Astrocyte (in vitro differentiated cells and primary cell): ENCODE measurements at regions not wholly inside any gene's neighbourhood (a gene's known extent, or its start where the extent isn't known, plus 50 kb on each side); places are given as distances from the start of the nearest gene placed in this dataset.

ENCODE experiments used
- DNase-seq: peaks from one replicate; pipeline ENCODE4 v3.0.0-alpha.2; 2010; ENCODE audit warnings: low read depth
- FAIRE-seq: peaks from 2 replicates; lab custom pipeline; 2011; peaks lifted over from hg19 to GRCh38; lab: Jason Lieb, UNC
- H2AFZ ChIP-seq: 2 replicates; pipeline ENCODE4 v1.6.0; 2012; ENCODE audit warnings: low read depth, low read length, inconsistent platforms
- H3K27ac ChIP-seq: 2 replicates; pipeline ENCODE4 v1.5.1; 2011; ENCODE audit warnings: low read depth, low read length, inconsistent platforms
- H3K27me3 ChIP-seq: 2 replicates; pipeline ENCODE4 v1.6.0; 2011; ENCODE audit warnings: low read length, inconsistent platforms; ENCODE audit not compliant: insufficient read depth
- H3K36me3 ChIP-seq: 2 replicates; pipeline ENCODE4 v1.5.1; 2011; ENCODE audit warnings: low read length, inconsistent platforms; ENCODE audit not compliant: insufficient read depth
- H3K4me1 ChIP-seq: 2 replicates; pipeline ENCODE4 v1.5.1; 2011; ENCODE audit warnings: low read length, inconsistent platforms; ENCODE audit not compliant: insufficient read depth
- H3K4me2 ChIP-seq: 2 replicates; pipeline ENCODE4 v1.6.0; 2012; ENCODE audit warnings: low read length, inconsistent platforms
- H3K4me3 ChIP-seq: 2 replicates; pipeline ENCODE4 v1.5.1; 2011; ENCODE audit warnings: low read depth, mild to moderate bottlenecking, low read length, inconsistent platforms; ENCODE audit not compliant: insufficient read depth
- H3K79me2 ChIP-seq: 2 replicates; pipeline ENCODE4 v1.6.0; 2012; ENCODE audit warnings: mild to moderate bottlenecking, low read length, inconsistent platforms; ENCODE audit not compliant: insufficient read depth
- H3K9ac ChIP-seq: 2 replicates; pipeline ENCODE4 v1.6.0; 2012; ENCODE audit warnings: mild to moderate bottlenecking, low read length, inconsistent platforms
- H3K9me3 ChIP-seq: 2 replicates; pipeline ENCODE4 v1.5.1; 2012; ENCODE audit warnings: low read depth, mild to moderate bottlenecking, low read length, inconsistent platforms; ENCODE audit not compliant: insufficient read depth
- H4K20me1 ChIP-seq: 2 replicates; pipeline ENCODE4 v1.6.0; 2012; ENCODE audit warnings: low read length, inconsistent platforms; ENCODE audit not compliant: insufficient read depth
- H3K27ac Mint-ChIP-seq: one replicate; pipeline ENCODE4 v1.8.0; 2021; ENCODE audit warnings: mild to moderate bottlenecking, mixed read lengths; ENCODE audit not compliant: unreplicated experiment
- H3K27me3 Mint-ChIP-seq: one replicate; pipeline ENCODE4 v1.8.0; 2021; ENCODE audit warnings: low read depth, mixed read lengths; ENCODE audit not compliant: unreplicated experiment
- H3K36me3 Mint-ChIP-seq: one replicate; pipeline ENCODE4 v1.8.0; 2021; ENCODE audit warnings: low read depth, mixed read lengths; ENCODE audit not compliant: unreplicated experiment
- H3K4me1 Mint-ChIP-seq: one replicate; pipeline ENCODE4 v1.8.0; 2021; ENCODE audit warnings: low read depth, mixed read lengths; ENCODE audit not compliant: unreplicated experiment
- H3K4me3 Mint-ChIP-seq: one replicate; pipeline ENCODE4 v1.8.0; 2021; ENCODE audit warnings: mild to moderate bottlenecking, moderate library complexity, mixed read lengths; ENCODE audit not compliant: unreplicated experiment
- H3K9me3 Mint-ChIP-seq: one replicate; pipeline ENCODE4 v1.8.0; 2021; ENCODE audit warnings: mild to moderate bottlenecking, mixed read lengths; ENCODE audit not compliant: unreplicated experiment
- CTCF ChIP-seq: IDR thresholded peaks from 2 replicates; pipeline ENCODE4 v1.5.1; 2011; ENCODE audit warnings: low read depth, mild to moderate bottlenecking, inconsistent platforms, low read length, moderate library complexity; ENCODE audit not compliant: insufficient read depth
- EZH2 ChIP-seq: IDR thresholded peaks from 2 replicates; pipeline ENCODE4 v1.6.1; 2012; ENCODE audit warnings: mild to moderate bottlenecking, low read length, inconsistent platforms; ENCODE audit not compliant: insufficient read depth

- Mint-ChIP-seq H3K4me3 (no peak overlapping the region), H3K27me3 (peaks cover 6% of the 10 kb centered on the region), H3K4me1 (no peaks in the 10 kb centered on the region), H3K36me3 (no peaks in the 10 kb centered on the region), H3K27ac (no peak overlapping the region), H3K9me3 (no peaks in the 10 kb centered on the region)
- no peaks in the 10 kb centered on the region for H3K27me3 ChIP-seq
- H3K4me2 ChIP-seq = no peak overlapping the region
- H3K27ac ChIP-seq = no peak overlapping the region
- H3K79me2 ChIP-seq = no peaks in the 10 kb centered on the region
- H3K9ac ChIP-seq = no peak overlapping the region
- no peaks in the 10 kb centered on the region for H3K36me3 ChIP-seq
- H2AFZ ChIP-seq = no peak overlapping the region
- H3K4me3 ChIP-seq = no peak overlapping the region
- H4K20me1 ChIP-seq = no peaks in the 10 kb centered on the region
- no peak for FAIRE-seq
- no peaks in the 10 kb centered on the region for H3K9me3 ChIP-seq
- TF ChIP-seq EZH2 = no peak
- no peak for TF ChIP-seq CTCF
- no peaks in the 10 kb centered on the region for H3K4me1 ChIP-seq
- DNase-seq = no peak
These were observed 117.6 kb downstream of the UBE2U start for GRCh38 chr1:64320922-64321614.

DNA sequence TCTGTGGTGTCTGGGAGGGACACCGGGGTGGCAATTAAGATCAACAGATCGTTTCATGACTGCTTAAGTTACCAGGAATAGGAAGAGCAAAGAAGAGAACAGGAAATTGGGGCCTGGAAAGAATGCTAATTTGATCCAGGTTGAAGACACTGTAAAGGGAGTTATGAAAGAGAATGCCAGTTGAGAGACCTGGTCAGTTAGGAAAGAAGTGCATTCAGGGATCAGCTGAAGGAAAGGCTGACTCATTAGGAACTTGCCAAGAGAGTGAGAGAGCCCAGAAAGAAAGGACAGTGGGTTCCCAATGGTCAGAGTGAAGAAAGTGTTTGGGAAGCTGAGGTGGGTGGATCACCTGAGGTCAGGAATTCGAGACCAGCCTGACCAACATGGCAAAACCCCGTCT is 119.6 kb downstream of the UBE2U start:
- Mint-ChIP-seq H3K27ac (no peak overlapping the region), H3K4me3 (no peak overlapping the region), H3K27me3 (peaks cover 17% of the 10 kb centered on the region), H3K9me3 (no peaks in the 10 kb centered on the region), H3K4me1 (no peaks in the 10 kb centered on the region), H3K36me3 (no peaks in the 10 kb centered on the region)
- Histone ChIP-seq H3K4me3 (no peak overlapping the region), H3K4me1 (no peaks in the 10 kb centered on the region), H3K27ac (no peak overlapping the region), H3K9me3 (no peaks in the 10 kb centered on the region), H4K20me1 (no peaks in the 10 kb centered on the region), H3K4me2 (no peak overlapping the region), H3K79me2 (no peaks in the 10 kb centered on the region), H3K9ac (no peak overlapping the region), H2AFZ (no peak overlapping the region), H3K36me3 (no peaks in the 10 kb centered on the region), H3K27me3 (no peaks in the 10 kb centered on the region)
- TF ChIP-seq CTCF (no peak), EZH2 (no peak)
- DNase-seq = no peak
- no peak for FAIRE-seq

GRCh38 chr1:64323882-64324281 is 120.5 kb downstream of the UBE2U start:
- H3K4me3 ChIP-seq = no peak overlapping the region
- FAIRE-seq (no peak), DNase-seq (no peak)
- H3K9me3 ChIP-seq = no peaks in the 10 kb centered on the region
- no peaks in the 10 kb centered on the region for H3K36me3 ChIP-seq
- H2AFZ ChIP-seq = no peak overlapping the region
- Mint-ChIP-seq H3K4me1 (no peaks in the 10 kb centered on the region), H3K4me3 (no peak overlapping the region), H3K9me3 (no peaks in the 10 kb centered on the region), H3K27me3 (peaks cover 19% of the 10 kb centered on the region), H3K36me3 (no peaks in the 10 kb centered on the region), H3K27ac (no peak overlapping the region)
- no peak overlapping the region for H3K4me2 ChIP-seq
- H4K20me1 ChIP-seq = no peaks in the 10 kb centered on the region
- TF ChIP-seq CTCF (no peak), EZH2 (no peak)
- no peak overlapping the region for H3K27ac ChIP-seq
- no peaks in the 10 kb centered on the region for H3K4me1 ChIP-seq
- H3K27me3 ChIP-seq = no peaks in the 10 kb centered on the region
- H3K79me2 ChIP-seq = no peaks in the 10 kb centered on the region
- H3K9ac ChIP-seq = no peak overlapping the region
